ENCODE measurements at regions not wholly inside any gene's neighbourhood (a gene's known extent, or its start where the extent isn't known, plus 50 kb on each side); places are given as distances from the start of the nearest gene placed in this dataset.

- DNase-seq (ENCODE audit: low read depth in 2 of 3, low spot score in 1 of 3) = no peak
These were observed 195.7 kb downstream of the GASK1B start for GRCh38 chr4:157977086-157977485.

- DNase-seq (ENCODE audit: low read depth in 2 of 3, low spot score in 1 of 3) = no peak
These were observed 199.5 kb downstream of the GASK1B start for GRCh38 chr4:157973297-157973696.

- DNase-seq (ENCODE audit: low read depth in 2 of 3, low spot score in 1 of 3) = no peak
These were observed 208.4 kb downstream of the GASK1B start for GRCh38 chr4:157964463-157964862.

GRCh38 chr4:157961229-157961990, 211.4 kb downstream of the GASK1B start:
- no peak for DNase-seq (ENCODE audit: low read depth in 2 of 3, low spot score in 1 of 3)

GRCh38 chr4:157957905-157958304, 214.9 kb downstream of the GASK1B start:
- no peak for DNase-seq (ENCODE audit: low read depth in 2 of 3, low spot score in 1 of 3)

GRCh38 chr4:157942017-157942416, 230.8 kb downstream of the GASK1B start:
- no peak for DNase-seq (ENCODE audit: low read depth in 2 of 3, low spot score in 1 of 3)

DNA sequence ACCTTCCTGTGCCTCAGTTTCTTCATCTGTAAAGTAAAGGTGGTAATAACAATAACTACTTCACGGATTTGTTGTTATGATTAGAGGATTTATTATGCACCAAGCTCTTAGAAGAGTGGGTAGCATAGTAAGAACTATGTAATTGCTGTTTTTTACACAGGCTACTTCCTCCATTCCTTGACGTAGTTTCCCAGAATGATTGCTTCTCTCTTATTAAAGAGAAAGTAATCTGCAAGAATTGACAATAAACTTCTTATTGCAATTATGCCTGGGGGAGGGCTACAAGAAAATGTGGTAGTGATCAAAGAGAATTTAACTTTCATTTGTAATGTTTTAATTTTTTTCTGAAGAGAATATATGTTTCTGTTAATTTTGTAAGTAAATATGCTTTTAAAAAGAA, 238.7 kb downstream of the GASK1B start:
- no peak for DNase-seq (ENCODE audit: low read depth in 2 of 3, low spot score in 1 of 3)

DNA sequence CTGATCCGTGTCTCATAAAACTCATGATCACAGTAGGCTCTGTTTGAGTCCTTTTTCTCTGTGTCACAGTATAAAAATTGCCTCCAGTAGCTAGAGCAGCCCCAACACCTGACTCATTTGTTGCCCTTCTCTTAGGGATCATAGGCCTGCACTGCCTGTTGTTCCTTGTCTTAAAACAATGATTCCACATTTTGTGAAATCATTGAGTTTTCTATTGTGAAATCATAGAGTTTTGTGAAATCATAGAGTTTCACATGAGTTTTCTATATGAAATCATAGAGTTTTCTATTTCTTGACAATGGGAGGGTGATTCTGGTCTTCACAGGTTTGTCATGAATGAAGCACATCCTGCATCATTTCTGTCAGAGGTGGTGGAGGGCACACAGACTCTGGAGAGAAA, 239.9 kb downstream of the GASK1B start:
- no peak for DNase-seq (ENCODE audit: low read depth in 2 of 3, low spot score in 1 of 3)

GRCh38 chr4:157929486-157929885, 243.3 kb downstream of the GASK1B start:
- no peak for DNase-seq (ENCODE audit: low read depth in 2 of 3, low spot score in 1 of 3)

GRCh38 chr4:157918036-157918832, 254.6 kb downstream of the GASK1B start:
- no peak for DNase-seq (ENCODE audit: low read depth in 2 of 3, low spot score in 1 of 3)

- DNase-seq (ENCODE audit: low read depth in 2 of 3, low spot score in 1 of 3) = no peak
These were observed 260.6 kb downstream of the GASK1B start for GRCh38 chr4:157912212-157912611.

GRCh38 chr4:157911662-157912061, 261.2 kb downstream of the GASK1B start:
- DNase-seq (ENCODE audit: low read depth in 2 of 3, low spot score in 1 of 3) = no peak

- no peak for DNase-seq (ENCODE audit: low read depth in 2 of 3, low spot score in 1 of 3)
These were observed 264.1 kb downstream of the GASK1B start for GRCh38 chr4:157908691-157909090.

GRCh38 chr4:157908031-157908430, 264.8 kb downstream of the GASK1B start:
- DNase-seq (ENCODE audit: low read depth in 2 of 3, low spot score in 1 of 3) = no peak

DNA sequence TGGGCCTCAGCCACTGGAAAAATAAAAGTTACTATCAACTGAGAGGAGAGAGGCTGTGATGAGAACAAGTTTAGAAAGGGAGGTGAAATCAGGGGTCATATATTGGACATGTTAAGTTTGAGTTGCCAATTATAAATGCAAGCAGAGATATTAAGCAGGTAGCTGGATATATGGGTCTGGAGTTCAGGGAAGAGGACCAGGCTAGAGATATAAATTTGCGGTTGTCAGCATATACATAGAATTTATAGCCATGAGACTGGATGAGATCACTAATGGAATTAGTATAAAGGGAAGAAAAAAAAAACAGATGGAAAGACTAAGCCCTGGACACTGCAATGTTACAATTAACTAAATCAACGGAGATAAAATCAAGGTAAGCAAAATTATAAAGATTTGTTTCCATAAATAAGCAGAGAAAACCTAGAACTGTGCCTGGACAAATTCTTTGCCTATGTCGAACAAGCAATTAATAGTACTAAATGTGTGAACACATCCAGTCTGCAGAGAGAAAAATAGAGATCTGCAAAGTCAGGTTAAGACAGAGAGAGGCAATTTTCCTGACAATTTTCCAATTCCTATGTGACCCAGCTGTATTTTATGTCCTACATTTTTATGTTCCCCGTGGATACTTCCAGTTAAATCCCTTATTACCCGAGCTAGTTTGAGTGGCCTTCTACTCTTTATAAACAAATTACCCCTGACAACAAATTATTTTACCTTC, 265.4 kb downstream of the GASK1B start:
- DNase-seq (ENCODE audit: low read depth in 2 of 3, low spot score in 1 of 3) = no peak

GRCh38 chr4:157898836-157899605, 273.8 kb downstream of the GASK1B start:
- DNase-seq (ENCODE audit: low read depth in 2 of 3, low spot score in 1 of 3) = no peak

GRCh38 chr4:157897855-157898370, 274.9 kb downstream of the GASK1B start:
- DNase-seq (ENCODE audit: low read depth in 2 of 3, low spot score in 1 of 3) = no peak

- no peak for DNase-seq (ENCODE audit: low read depth in 2 of 3, low spot score in 1 of 3)
These were observed 276.1 kb downstream of the GASK1B start for GRCh38 chr4:157896726-157897125.

DNA sequence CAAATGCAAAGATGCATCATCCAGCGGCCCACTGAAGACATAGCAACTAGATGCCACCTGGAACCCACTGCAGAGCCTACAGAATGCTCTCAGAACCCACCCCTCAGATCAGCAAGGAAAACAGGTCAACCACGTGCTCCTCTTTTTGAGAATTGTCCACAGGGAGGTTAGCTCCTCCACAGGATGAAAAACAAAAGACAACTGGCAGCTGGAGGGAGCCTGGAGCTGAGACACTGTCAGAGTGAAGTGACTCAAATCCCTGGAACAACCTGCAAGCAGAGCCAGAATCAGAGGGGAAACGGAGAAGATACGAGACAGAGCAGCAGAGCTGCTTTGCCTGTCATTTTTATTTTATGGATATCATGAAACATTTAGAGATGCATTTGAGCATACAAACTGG, 277.6 kb downstream of the GASK1B start:
- no peak for DNase-seq (ENCODE audit: low read depth in 2 of 3, low spot score in 1 of 3)

- no peak for DNase-seq (ENCODE audit: low read depth in 2 of 3, low spot score in 1 of 3)
These were observed 283.0 kb downstream of the GASK1B start for GRCh38 chr4:157889788-157890187.

GRCh38 chr4:157888281-157888680, 284.5 kb downstream of the GASK1B start:
- DNase-seq (ENCODE audit: low read depth in 2 of 3, low spot score in 1 of 3) = no peak

All from stimulated activated CD4-positive, alpha-beta T cell treated with anti-CD3 and anti-CD28 coated beads, Interleukin-12 subunit alpha, Interleukin-12 subunit beta, amount 100 ng/mL, for 48 hours (primary cell).